ENCODE measurements at regions not wholly inside any gene's neighbourhood (a gene's known extent, or its start where the extent isn't known, plus 50 kb on each side); places are given as distances from the start of the nearest gene placed in this dataset.

DNA sequence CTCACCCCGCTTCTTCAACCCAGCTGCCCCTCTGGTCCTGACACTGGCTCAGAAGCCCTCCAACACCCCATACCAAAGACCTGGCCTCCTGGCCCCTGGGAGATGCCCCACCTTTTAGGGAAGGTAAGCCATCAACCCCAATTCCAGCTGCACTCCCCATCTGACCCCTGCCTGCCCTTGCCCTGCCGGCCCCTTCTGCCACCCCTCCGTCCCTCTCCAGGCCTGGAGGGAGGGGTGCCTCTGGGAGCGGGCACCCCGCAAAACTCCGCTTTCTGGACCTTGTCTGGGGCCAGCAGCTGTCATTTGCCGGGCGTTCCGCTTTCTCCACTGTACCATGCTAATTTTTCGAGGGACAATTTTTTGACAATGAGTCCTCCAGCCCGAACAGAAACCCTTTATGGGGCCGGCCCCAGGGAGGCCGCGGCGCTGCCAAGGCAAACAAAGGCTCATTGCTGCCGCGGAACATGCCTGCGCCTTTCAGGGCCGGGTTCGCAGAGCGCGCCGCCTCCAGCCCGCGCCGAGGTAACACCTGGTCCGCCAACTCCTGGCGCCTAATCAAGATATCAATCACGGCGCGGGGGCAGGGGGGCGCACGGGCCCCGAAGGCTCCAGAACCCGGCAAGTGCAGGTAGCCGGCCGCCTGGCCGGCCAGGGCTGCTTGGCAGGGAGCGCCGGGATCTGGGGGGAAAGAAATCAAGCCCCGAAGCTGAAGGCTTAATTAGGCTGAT is 96.0 kb downstream of the INHBB start:
- no peak for DNase-seq

DNA sequence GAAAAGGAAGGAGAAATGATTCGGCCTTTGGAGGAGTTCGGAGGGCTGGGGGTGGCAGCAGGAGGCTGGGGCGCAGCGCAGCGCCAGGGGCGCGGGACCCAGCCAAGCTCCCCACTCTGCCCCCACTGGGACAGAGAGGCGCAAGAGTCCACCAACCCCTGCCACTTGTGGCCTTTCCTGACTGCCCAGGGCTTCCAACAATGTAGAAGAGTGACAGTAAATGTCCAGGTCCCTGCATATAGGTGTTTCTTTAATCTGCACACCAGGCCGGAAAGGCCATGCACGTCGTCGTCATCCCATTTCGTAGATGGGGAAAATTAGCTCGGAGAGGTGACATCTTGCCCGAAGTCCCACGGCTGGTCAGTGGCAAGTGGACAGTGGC is 96.6 kb downstream of the INHBB start:
- no peak for DNase-seq

DNA sequence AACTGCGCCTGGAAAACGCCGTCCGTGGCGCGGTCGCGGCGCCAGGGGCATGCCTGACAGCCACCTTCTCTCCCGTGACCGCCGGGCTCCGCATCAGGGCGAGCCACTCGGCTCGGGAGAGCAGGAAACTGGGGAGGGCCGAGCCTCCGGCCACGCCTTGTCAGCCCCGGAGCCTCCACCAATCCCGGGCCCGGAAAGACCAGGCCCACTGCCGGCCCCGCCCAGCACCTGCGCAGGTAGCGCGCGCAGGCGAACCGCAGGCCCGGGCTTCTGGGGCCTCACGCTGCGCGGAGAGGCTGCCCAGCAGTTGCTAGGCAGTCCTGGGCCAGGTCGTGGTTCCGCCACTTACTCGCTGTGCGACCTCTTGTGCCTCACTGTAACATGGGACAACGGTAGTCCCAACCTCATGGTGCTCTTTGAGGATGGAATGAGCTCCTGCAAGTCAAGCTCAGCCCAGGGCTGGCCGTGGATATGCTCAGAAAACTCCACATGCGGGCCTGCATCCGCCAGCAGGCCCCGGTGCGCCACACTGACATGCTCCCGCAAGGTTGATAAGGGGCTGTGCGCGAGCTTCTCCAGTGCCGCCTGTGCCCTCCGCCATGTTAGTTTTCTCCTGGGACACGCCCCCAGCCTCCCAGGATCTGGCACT is 97.1 kb downstream of the INHBB start:
- DNase-seq = no peak

DNA sequence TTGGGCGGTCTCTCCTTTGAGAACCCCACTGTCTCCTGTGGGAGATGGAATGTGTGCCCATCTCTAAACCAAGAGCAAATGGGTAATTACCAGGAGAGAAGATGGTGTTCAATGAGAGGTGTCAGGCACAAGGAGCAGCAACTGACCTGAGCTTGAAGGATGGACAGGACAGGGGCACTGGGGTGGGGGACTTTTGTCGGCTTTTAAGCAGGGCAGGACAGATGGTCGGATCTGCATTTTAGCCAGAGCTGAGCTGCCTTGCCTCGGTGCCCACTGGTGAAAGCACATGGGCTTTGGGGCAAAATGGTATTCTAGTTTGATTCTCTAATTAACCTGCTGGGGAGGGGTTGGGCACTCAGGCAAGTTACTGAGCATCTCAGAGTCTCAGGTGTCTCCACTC is 98.0 kb downstream of the INHBB start:
- DNase-seq = no peak

DNA sequence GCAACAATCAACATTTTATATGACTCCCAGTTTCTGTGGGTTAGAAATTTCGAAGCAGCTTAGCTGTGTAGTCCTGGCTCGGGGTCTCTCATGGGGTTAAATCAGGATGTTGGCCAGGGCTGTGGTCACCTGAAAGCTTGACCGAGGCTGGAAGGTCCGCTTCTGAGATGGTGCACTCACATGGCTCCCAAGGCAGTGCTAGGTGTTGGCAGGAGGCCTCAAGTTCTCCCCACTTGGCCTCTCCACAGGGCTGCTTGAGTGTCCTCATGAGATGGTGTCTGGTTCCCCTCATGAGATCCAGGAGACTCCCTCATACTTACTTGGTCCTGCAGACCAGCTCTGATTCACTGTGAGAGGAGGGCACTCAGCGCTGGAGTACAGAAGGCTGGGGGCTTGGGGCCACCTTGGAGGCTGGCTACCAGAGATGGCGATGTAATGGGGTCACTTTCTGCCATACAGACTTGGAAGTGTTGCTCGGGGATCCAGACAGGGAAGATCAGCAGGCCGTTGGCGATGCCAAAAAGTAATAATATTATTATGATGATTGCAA is 98.8 kb downstream of the INHBB start:
- DNase-seq = no peak

DNA sequence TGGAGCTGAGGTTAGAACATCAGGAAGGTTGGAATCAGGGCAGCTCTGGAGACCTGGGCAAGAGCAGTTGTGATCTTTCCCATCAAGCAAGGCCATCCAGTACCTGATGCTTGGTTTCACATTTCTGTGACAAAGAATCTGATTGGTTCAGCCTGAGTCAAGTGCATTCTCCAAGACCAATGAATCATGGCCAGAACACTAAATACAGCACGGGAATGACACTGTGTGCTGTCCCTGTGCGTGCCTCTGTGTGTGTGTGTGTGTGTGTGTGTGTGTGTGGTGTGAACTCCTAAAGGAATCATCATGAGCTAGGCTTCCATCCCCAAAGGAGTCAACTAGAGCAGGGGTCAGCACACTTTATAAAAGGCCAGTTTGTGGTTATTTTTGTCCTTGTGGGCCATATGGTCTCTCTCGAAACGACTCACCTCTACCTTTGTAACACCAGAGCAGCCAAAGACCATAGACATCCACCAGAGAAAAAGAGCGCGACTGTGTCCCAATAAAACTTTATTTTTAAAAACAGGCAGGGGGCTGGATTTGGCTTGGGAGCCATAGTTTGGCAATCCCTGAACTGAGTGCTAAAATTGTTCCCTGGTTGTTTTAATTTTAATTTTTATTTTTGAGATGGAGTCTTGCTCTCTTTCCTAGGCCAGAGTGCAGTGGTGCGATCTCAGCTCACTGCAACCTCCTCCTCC is 99.7 kb downstream of the INHBB start:
- DNase-seq = no peak

DNA sequence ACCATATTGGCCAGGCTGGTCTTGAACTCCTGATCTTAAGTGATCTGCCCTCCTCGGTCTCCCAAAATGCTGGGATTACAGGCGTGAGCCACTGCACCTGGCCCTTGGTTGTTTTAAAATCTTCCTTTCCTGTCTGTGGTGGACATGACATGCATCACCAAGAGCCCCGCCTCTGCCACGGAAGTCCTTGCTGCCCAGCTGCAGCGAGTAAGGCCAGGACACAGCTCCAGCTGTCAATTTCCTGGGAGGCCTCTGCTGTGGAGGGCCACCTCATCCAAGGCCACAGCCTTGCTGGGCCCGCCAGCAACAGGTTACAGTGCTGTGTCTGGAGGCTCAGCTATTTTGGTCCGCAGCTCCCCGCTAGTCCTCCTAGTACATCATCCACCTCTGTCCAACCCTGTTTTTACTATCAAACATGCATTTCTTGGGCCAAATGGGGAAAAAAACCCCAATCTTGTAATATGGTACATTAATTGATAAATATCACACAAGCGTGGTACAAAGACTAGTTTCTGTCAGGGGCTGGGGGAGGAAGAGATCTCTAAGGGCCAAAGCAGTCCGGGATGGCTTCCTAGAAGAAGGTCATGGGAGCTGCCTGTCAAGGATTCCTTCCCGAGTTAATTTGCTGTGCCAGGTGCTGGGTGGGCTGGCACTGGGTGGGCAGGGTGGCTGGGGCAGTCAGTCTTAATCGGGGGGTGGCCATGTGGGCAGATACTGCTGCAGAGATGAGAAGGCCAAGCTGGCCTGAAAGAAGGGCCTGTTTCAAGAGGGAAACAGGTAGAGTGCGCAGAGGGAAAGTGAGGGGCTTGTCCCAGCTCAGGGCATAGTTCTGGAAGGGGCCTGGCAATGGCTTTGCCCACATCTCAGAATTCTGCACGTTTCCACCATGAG is 100.5 kb downstream of the INHBB start:
- DNase-seq = no peak

DNA sequence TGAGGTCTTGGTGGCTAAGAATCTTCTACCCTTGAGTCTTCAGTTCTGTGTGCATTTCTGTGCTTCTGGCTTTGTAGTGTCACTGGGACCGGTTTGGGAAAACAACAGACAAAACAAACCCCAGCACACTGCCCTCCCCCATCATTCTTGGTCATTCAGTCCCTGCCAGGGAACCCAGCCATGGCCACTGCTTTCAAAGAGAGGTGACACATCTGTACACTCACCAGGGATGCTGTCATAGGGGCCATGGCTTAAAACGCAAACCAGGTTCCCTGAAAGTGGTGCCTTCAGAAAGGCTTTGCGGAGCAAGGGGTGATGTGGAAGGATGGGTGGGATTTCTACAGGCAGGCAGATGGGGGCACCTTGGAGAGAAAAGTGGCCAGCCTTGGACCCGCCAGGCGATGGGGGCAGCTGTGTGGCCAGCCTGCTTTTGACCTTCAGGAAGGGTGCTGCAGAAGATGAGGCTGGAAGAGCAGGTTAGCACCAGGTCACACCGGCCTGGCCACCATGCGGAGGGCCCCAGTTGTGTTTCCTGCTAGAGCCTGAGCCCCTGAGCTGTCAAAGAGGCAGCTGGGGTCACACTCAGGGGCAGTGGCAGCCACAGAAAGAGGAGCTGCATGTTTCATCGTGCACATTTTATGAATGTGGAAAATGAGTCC is 101.3 kb downstream of the INHBB start:
- DNase-seq = no peak

DNA sequence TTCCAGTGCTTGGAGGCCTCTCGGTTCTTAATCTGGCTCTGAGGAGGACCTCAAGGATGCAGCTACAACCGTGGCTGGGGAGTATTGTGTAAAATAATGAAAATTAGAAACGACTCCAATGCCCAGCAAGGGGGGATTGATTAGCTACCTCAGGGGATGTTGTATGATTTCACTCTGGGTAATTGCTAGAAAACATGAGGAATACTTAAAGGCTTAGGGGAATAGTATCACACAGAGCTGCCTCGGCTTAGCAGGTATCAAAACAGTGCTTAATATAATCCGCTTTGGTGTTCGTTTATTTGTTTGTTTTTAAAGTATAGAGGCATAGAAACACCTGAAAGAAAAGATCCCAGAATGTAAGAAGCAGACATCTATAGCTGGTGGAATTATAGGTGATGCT is 102.5 kb downstream of the INHBB start:
- DNase-seq = no peak

DNA sequence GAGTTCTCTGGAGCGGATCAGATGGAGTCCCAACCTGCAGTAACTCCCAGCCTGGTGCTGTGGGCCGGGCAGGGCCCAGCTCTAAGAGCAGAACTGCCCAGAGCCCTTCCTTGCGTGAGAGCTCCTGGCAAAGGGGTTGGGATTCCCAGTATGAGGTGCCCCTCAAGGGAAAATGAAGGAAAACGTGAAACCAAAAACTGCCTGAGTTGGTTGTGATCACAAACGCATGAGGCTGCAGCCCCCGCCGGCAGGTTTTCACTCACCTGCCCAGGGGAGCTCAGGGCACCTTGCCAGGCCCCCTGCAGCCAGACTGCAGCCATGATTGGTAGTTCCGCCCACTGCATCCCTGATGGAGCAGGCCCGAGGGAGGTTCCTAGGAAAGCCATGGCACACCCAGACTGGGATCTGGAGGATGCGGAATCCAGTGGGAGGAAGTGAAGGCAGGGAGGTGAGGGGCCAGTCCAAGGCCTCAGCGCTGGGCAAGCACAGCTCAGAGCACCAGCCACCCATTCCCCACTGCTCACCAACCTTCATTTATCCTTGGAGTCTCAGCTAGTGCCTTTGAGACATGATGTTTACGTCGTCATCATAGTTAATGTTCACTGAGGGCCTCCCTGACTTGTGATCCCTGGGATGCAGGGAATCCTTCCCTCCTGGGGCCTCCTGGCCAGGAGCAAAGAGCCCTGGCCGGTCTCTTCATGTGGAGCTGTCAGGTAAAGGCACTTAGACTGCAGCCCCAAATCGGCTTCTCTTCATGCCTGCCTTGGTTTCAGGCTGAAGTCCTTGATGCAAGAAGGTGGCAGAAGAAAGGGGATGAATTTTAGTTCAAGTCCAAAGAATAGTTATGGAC is 103.2 kb downstream of the INHBB start:
- DNase-seq = no peak

DNA sequence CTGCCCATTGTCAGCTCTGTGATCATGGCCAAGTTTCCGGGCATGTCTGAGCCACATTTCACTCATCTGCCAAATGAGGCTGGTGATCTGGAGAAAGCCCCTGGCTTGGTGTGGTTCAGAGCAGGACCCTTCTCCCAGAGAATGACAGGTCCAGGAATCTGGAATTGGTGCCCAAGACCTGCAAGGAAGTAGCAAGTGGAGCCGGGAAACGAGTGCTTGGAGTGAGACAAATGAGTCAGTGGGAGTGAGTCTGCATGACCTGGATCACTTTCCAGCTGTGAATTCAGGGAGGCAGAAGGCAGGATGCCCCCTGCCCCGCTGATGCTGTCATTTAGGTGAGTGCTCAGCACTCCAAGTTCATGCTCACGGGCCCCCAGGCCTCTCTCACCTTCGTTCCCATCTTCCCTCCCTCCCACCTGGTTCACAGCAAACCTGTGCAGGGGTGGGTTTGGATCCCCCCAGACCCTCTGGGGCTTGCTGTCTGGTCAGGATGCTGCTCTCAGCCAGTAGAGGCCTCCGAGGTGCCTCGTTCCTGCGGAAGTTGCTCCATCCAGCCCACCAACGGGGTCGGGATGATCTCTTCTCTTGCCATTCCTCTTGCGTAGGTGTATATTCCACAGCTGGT is 104.4 kb downstream of the INHBB start:
- DNase-seq = no peak

DNA sequence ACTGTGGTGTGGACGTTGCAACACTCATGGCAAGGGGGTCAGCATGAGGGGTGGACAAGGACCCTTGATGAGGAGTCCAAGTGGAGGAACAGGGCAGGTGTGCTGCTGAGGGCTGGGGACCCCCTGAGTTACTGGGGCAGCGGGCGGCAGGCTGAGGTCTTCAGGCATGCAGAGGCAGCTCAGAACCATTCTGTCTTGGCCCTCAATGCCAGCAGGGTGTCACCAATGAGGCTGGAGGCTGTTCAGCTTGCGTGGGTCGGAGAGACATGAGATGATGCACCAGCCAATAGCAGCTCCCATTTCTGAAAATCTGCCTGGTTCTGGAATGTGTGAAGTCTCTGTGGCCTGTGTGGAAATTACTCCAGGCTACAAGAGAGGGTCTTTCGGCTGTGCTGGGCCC is 105.4 kb downstream of the INHBB start:
- DNase-seq = no peak

DNA sequence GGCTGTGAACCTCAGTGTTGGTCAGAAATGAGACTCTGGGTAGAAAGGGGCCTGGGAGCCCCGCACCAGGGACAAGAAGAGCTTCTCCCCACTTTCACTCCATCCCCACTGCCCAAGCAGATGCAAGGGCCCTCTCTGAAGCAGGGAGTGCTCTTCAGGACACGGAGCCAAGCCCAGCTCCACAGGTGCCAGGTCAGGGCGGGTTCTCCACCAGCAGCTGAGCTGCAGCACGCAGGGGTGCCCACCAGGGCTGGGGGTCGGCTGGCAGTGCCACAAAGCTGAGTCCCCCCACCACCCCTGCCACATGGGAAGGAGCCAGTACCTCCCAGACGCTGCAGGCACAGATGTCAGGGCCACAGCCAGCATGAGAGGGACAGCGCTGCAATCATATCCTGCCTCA is 106.2 kb downstream of the INHBB start:
- no peak for DNase-seq

DNA sequence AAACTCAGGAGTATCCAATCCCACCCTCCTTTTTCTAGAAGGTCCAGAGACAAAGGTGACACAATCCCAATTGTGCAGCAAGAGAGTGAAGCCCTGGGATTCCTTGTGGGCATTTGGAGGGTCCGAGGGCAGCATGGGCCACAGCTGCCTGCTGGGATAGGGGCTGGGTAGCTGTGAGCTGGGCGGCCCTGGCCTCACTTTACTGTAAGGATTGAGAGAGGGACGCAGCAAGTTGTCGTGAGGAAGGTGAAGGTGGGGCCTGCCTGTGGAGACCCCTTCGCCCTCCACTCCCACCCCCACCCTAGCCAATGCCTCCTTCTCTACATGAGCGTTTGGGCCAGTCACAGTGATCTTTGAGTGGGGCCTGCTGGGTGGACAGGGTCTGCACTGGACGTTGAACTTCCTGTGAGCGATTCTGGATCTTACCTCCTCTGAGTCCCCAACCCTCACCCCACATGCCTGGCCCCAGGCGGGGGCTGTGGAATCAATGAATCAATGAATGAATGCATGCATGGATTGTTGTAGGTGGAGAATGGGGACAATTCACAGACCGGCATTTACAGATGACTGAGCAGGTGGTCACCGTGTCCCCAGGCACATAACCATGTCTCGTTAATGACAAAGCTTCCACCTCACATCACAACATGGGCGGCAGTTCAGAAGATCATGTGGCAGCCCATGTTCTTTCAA is 107.2 kb downstream of the INHBB start:
- no peak for DNase-seq

DNA sequence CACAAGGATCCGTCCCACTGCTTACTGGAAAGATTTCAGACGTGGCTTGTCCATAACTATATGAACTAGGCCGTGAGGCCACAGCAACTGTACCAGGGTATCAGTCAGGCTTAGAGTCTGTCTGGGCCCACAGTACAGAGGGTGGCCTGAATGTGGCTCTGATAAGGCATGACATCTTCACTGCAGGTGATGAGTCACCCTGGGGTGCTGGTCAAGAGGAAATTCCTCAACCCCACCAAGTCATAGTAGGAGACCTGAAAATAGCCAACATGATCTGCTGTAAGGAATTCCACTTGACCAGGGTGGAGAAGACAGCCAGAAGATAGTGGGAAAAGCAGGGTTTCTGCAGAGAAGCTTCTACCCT is 107.7 kb downstream of the INHBB start:
- DNase-seq = no peak

DNA sequence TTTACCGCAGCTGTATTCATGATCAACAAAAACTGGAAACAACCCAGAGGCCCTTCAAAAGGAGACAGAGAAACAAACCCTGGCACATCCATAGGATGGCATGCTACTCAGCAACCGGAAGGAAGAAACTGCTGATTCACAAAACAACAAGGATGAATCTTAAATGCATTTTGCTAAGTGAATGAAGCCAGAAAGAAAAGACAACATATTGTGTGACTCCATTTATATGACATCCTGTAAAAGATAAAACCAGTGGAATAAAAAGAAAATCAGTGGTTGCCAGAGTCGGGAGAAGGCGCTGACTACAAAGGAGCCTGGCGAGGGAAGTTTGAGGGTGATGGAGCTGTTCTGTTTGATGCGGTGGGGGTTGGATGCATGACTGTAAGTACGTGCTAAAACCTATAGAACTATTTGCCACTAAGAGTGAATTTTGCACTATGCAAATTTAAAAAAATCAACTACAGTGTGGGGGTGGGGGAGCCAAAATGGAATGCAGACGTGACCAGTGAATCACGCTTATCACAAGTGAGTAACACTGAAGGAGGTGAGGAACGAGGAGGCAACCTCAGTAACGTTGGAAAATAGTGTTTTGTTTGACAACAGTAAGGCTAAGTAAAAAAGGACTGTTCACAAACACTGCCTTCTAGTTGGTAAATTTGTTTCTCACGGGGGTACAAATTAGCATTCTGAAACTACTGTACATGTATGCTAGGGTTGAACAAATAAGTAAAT is 108.9 kb downstream of the INHBB start:
- DNase-seq = no peak

DNA sequence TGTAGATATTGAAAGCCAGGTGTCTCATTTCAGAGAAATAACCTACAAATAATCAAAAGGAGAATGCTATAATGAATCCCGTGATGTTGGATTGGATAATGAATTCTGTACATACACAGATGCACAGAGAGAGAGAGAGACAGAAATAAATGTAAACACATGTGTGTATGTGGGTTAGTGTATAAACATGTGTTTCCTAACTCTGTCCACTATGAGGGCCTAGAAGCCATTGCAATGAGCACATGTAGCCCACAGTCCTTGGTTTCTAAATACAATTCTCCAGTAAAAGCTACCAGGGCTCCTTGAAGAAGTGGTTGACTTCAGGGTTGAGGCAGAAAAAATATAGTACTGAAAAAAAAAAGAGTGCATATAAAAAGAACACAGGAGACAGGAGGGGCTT is 109.5 kb downstream of the INHBB start:
- no peak for DNase-seq

DNA sequence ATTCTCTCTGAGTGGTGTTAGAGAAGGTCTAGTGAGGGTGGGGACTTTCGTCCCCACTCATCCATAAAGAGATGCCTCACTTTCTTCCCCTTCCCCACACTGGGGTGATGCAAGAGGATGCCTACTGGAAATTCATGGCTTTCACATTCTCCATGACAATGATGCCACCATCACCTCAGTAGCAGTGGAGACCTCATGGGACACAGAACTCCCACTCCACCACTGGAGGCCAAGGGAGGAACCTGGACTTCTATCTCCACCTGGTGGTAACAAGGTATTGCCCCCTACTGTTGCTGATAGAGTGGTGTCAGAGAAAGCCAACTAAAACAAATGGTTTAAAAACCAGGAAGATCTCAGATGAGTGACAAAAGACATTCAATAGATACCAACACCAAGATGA is 110.9 kb downstream of the INHBB start:
- no peak for DNase-seq

DNA sequence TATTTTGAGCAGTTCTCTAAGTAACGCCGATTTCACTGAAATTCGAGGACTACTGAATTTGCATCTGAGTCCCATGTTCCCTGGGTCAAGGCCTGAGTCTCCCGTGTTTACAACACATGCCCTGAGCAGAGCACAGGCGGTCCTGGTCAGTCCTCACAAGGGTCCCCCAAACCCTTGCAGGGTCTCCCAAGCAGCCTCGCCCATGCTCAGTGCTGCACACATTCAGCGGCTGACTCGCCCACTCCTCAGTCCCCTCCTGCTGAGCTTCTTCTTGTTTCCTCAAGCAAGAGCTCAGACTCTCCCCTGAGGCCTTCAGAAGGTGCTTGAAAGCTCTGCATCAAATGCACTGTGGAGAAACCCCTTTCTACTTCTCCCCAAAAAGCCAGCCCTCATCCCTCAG is 114.6 kb downstream of the INHBB start:
- no peak for DNase-seq

DNA sequence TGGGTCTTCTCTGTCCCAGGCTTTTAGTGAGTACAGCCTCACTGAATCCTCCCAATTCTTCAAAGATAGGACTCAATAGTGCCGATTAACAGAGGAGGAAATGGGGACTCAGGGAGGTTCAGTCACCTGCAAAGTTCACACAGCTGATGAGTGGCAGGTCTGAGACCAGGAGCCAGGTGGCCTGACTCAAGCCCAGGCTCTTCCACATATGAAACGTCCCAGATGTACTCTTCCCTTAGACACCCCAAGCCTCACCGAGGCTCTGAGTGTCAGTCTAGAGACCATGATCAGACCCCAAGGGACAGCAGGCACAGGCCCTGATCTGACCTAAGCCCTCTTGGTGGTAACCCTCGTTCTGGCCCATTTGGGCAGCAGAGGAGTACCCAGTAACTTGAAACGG is 115.2 kb downstream of the INHBB start:
- no peak for DNase-seq

All from stimulated activated CD4-positive, alpha-beta T cell treated with anti-CD3 and anti-CD28 coated beads, Interleukin-4, amount 100 ng/mL, for 24 hours (primary cell).